RWPE2 (cell line): ENCODE measurements at regions not wholly inside any gene's neighbourhood (a gene's known extent, or its start where the extent isn't known, plus 50 kb on each side); places are given as distances from the start of the nearest gene placed in this dataset.

ENCODE experiments used
- ATAC-seq: fragments of 200-7000 bp; cut with Tn5 transposase; 3 replicates; pipeline ENCODE4 v1.9.1; 2021; ENCODE audit warnings: low read depth
- DNase-seq: peaks from one replicate; pipeline ENCODE4 v3.0.0-alpha.2; 2020; ENCODE audit warnings: low spot score
- H3K27ac ChIP-seq: fragments of 450-650 bp; 2 replicates; pipeline ENCODE4 v1.5.1; 2017; ENCODE audit warnings: mild to moderate bottlenecking; ENCODE audit not compliant: poor library complexity, severe bottlenecking
- H3K27me3 ChIP-seq: fragments of 250-450 bp; sonication (Bioruptor Pico); 2 replicates; pipeline ENCODE4 v1.5.1; 2021; ENCODE audit warnings: mild to moderate bottlenecking, moderate library complexity; ENCODE audit not compliant: insufficient read depth, poor library complexity, severe bottlenecking
- H3K36me3 ChIP-seq: fragments of 250-450 bp; sonication (Bioruptor Pico); 2 replicates; pipeline ENCODE4 v1.5.1; 2020; ENCODE audit warnings: low read depth, mild to moderate bottlenecking, moderate library complexity
- H3K4me1 ChIP-seq: fragments of 250-450 bp; sonication (Bioruptor Pico); 2 replicates; pipeline ENCODE4 v1.5.1; 2021; ENCODE audit warnings: mild to moderate bottlenecking, moderate library complexity; ENCODE audit not compliant: insufficient read depth, poor library complexity, severe bottlenecking
- H3K4me3 ChIP-seq: fragments of 250-450 bp; sonication (Bioruptor Pico); 2 replicates; pipeline ENCODE4 v1.5.1; 2021; ENCODE audit warnings: mild to moderate bottlenecking, moderate library complexity; ENCODE audit not compliant: severe bottlenecking
- H3K9me3 ChIP-seq: fragments of 250-450 bp; sonication (Bioruptor Pico); 2 replicates; pipeline ENCODE4 v1.5.1; 2021; ENCODE audit warnings: mild to moderate bottlenecking, moderate library complexity; ENCODE audit not compliant: severe bottlenecking
- TF ChIP-seq, protein P1 (sequence below): fragments of 450-650 bp; IDR thresholded peaks from one replicate; pipeline ENCODE4 v1.5.1; 2017; ENCODE audit warnings: mild to moderate bottlenecking, moderate library complexity; ENCODE audit not compliant: poor library complexity, severe bottlenecking

DNA sequence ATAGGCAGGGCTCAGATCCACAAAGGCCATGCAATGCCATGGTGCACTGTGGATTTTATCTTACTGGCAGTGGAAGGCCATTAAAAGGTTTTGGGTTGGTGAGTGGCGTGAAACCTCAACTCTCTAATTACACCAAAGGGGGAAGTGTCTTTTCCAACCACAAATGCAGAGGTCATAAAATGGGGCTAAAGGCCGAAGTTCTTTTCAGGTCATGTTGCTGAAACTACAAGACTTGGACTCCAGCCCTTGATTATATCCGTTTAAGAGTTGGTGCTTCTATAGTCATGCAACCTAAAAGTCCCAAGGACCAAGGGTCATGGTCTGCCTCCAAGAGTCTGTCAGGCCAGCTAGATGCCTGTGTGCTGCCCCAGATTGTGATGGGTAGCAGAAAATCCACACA lies 434.3 kb downstream of the RAB38 start:
- H3K36me3 ChIP-seq = no peaks in the 10 kb centered on the region
- no peak overlapping the region for H3K4me3 ChIP-seq
- ATAC-seq (no peak), DNase-seq (no peak)
- H3K27ac ChIP-seq = no peak overlapping the region
- H3K27me3 ChIP-seq = no peaks in the 10 kb centered on the region
- H3K9me3 ChIP-seq = no peaks in the 10 kb centered on the region
- no peaks in the 10 kb centered on the region for H3K4me1 ChIP-seq
- TF ChIP-seq, protein P1, sequence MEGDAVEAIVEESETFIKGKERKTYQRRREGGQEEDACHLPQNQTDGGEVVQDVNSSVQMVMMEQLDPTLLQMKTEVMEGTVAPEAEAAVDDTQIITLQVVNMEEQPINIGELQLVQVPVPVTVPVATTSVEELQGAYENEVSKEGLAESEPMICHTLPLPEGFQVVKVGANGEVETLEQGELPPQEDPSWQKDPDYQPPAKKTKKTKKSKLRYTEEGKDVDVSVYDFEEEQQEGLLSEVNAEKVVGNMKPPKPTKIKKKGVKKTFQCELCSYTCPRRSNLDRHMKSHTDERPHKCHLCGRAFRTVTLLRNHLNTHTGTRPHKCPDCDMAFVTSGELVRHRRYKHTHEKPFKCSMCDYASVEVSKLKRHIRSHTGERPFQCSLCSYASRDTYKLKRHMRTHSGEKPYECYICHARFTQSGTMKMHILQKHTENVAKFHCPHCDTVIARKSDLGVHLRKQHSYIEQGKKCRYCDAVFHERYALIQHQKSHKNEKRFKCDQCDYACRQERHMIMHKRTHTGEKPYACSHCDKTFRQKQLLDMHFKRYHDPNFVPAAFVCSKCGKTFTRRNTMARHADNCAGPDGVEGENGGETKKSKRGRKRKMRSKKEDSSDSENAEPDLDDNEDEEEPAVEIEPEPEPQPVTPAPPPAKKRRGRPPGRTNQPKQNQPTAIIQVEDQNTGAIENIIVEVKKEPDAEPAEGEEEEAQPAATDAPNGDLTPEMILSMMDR = no peak

DNA sequence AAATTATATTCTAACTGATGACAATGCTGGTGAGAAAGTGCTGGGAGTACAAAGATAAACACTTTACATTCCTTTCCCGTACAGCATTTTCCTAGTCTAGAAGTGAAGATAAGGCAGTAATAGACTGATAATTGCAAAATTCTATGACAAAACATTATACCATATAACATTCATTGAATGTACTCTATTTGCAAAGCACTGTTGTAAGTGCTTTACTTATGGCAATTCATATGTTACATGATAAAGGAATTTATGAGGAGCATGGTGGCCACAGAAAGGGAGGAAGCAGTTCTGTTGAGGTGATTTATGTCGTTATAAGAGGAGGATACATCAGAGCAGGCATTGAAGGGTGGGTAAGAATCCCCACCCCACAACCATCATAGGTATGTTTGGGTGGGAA lies 434.8 kb downstream of the RAB38 start:
- H3K4me1 ChIP-seq = no peaks in the 10 kb centered on the region
- ATAC-seq (no peak), DNase-seq (no peak)
- no peak overlapping the region for H3K27ac ChIP-seq
- no peaks in the 10 kb centered on the region for H3K27me3 ChIP-seq
- TF ChIP-seq, protein P1 = no peak
- no peaks in the 10 kb centered on the region for H3K9me3 ChIP-seq
- no peak overlapping the region for H3K4me3 ChIP-seq
- H3K36me3 ChIP-seq = no peaks in the 10 kb centered on the region

DNA sequence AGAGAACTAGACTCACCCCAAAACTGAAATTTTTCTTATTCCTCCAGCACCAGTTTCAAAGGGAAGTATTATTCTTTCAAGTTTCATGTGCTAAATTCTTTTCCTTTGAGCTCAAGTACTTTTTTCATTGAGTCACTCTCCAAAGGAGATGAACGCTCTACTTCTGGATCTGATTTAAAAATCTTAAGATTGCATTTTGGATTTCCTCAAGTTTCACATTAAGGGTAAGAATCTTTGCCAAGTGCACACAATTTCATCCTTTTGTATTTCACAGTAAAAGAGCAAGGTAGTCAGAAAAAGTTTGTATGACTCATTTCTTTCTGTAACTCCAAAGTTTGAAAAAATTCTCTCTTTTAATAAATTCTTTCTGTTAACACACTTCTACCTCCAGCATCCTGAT lies 435.5 kb downstream of the RAB38 start:
- Histone ChIP-seq H3K4me3 (no peak overlapping the region), H3K9me3 (no peaks in the 10 kb centered on the region), H3K27ac (no peak overlapping the region), H3K27me3 (no peaks in the 10 kb centered on the region), H3K4me1 (no peaks in the 10 kb centered on the region), H3K36me3 (no peaks in the 10 kb centered on the region)
- TF ChIP-seq, protein P1 = no peak
- DNase-seq (no peak), ATAC-seq (no peak)

DNA sequence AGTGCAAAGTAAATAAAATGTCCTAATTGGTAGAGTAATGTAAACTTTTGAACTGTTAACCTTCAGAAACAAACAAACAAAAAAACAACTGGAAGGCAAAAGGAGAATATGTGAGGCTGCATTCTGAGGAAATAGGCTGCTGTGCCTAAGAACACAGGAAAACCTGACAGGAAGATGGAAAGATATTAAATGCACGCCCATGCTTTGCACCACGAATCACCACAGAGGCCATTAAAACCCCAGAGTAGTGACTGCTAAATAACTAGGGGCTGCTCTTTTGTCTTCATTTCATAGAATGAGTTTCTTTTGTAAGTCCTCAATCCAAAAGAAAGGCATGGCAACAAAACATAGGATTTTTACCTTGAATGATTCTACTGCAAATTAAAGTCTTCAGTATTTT lies 436.0 kb downstream of the RAB38 start:
- Histone ChIP-seq H3K27me3 (no peaks in the 10 kb centered on the region), H3K27ac (no peak overlapping the region), H3K4me1 (no peaks in the 10 kb centered on the region), H3K9me3 (no peaks in the 10 kb centered on the region), H3K36me3 (no peaks in the 10 kb centered on the region), H3K4me3 (no peak overlapping the region)
- DNase-seq (no peak), ATAC-seq (no peak)
- TF ChIP-seq, protein P1 = no peak

DNA sequence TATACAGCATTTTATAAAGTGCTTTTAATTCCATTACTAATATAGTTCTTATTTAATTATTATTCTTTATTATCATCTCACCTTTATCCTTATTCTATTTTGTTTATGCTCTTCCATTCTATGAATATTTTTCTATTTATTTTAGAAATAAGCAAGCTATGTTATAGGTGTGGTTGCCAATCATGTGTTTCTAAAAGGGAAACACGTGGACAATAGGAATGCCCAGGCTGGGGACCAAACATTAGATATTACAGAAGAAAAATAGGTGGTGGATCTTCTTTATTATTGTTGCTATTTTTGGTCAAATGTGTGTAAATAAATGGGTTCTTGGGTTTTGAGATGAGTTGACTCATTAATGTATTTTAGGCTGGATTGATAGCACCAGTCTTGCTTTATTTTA lies 438.3 kb downstream of the RAB38 start:
- H3K4me1 ChIP-seq = no peaks in the 10 kb centered on the region
- no peak overlapping the region for H3K27ac ChIP-seq
- H3K9me3 ChIP-seq = no peaks in the 10 kb centered on the region
- ATAC-seq (no peak), DNase-seq (no peak)
- TF ChIP-seq, protein P1 = no peak
- no peaks in the 10 kb centered on the region for H3K36me3 ChIP-seq
- H3K4me3 ChIP-seq = no peak overlapping the region
- H3K27me3 ChIP-seq = no peaks in the 10 kb centered on the region
